ENCODE measurements at regions not wholly inside any gene's neighbourhood (a gene's known extent, or its start where the extent isn't known, plus 50 kb on each side); places are given as distances from the start of the nearest gene placed in this dataset.

DNA sequence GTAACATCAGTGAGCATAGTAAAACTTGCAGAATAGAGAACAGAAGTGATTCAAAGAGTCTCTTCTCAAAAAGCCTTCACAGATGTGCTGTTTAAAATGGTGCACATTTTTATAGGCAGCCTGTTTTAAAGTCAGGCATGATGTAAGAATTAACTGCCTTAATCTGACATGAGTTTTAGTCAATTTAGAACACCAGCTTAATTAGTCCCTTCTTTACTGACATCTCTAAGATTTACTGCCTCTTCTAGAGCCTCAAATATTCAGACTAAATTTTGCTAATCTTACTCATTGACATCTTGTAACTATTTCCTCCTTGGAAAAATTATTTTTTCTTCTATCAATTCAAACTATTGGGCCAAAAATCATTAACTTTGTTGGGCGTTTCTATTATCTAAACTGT is 782.5 kb downstream of the C12orf50 start:
- Histone ChIP-seq H2AFZ (ENCODE audit: control insufficient read depth, low read length) (no peak overlapping the region), H4K20me1 (ENCODE audit: control insufficient read depth, extremely low read depth, insufficient read depth, low read length) (no peaks in the 10 kb centered on the region), H3K4me2 (ENCODE audit: control insufficient read depth, extremely low read depth, insufficient read depth, low read depth, low read length) (no peak overlapping the region), H3K36me3 (ENCODE audit: control insufficient read depth in 2 of 2, extremely low read depth in 1 of 2, insufficient read depth in 2 of 2, low read length in 2 of 2) (no peaks in the 10 kb centered on the region), H3K9me3 (ENCODE audit: control insufficient read depth, low read depth, low read length) (no peaks in the 10 kb centered on the region), H3K27me3 (ENCODE audit: control insufficient read depth, extremely low read depth, insufficient read depth, low read length) (no peaks in the 10 kb centered on the region), H3K4me1 (ENCODE audit: control insufficient read depth, extremely low read depth, insufficient read depth, low read length) (no peaks in the 10 kb centered on the region), H3K79me2 (ENCODE audit: control insufficient read depth, insufficient read depth, low read length) (no peaks in the 10 kb centered on the region), H3K4me3 (ENCODE audit: control insufficient read depth in 2 of 3, extremely low read depth in 1 of 3, insufficient read depth in 2 of 3, low read depth in 1 of 3, low read length in 3 of 3) (no peak overlapping the region), H3K9me1 (ENCODE audit: control insufficient read depth, extremely low read depth, insufficient read depth, low read length) (no peaks in the 10 kb centered on the region), H3K9ac (ENCODE audit: control insufficient read depth, extremely low read depth, insufficient read depth, low read length) (no peak overlapping the region), H3K27ac (ENCODE audit: control insufficient read depth, insufficient read depth, low read length) (no peak overlapping the region)
- no peak for TF ChIP-seq EZH2 (IDR thresholded peaks at IDR 0.05; ENCODE audit: low read length)
- TF ChIP-seq, protein P1, sequence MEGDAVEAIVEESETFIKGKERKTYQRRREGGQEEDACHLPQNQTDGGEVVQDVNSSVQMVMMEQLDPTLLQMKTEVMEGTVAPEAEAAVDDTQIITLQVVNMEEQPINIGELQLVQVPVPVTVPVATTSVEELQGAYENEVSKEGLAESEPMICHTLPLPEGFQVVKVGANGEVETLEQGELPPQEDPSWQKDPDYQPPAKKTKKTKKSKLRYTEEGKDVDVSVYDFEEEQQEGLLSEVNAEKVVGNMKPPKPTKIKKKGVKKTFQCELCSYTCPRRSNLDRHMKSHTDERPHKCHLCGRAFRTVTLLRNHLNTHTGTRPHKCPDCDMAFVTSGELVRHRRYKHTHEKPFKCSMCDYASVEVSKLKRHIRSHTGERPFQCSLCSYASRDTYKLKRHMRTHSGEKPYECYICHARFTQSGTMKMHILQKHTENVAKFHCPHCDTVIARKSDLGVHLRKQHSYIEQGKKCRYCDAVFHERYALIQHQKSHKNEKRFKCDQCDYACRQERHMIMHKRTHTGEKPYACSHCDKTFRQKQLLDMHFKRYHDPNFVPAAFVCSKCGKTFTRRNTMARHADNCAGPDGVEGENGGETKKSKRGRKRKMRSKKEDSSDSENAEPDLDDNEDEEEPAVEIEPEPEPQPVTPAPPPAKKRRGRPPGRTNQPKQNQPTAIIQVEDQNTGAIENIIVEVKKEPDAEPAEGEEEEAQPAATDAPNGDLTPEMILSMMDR (optimal IDR thresholded peaks at IDR 0.05 in 1 of 3, IDR thresholded peaks at IDR 0.05 in 1 of 3, conservative IDR thresholded peaks at IDR 0.05 in 1 of 3; ENCODE audit: extremely low read depth in 1 of 3, insufficient read depth in 2 of 3, low read length in 3 of 3): no peak
- dilution Hi-C loops (cut with MboI; ENCODE audit: extremely low pct_ligation_motif_present, low sequenced_read_pairs): no loop called here
- no peak for FAIRE-seq
- no peak for DNase-seq (ENCODE audit: low read depth, low spot score)

- dilution Hi-C loops (cut with MboI; ENCODE audit: extremely low pct_ligation_motif_present, low sequenced_read_pairs): no loop called here
- no peak overlapping the region for H2AFZ ChIP-seq (ENCODE audit: control insufficient read depth, low read length)
- no peak for DNase-seq (ENCODE audit: low read depth, low spot score)
- no peak for FAIRE-seq
- no peak overlapping the region for H3K4me2 ChIP-seq (ENCODE audit: control insufficient read depth, extremely low read depth, insufficient read depth, low read depth, low read length)
- H3K4me3 ChIP-seq (ENCODE audit: control insufficient read depth in 2 of 3, extremely low read depth in 1 of 3, insufficient read depth in 2 of 3, low read depth in 1 of 3, low read length in 3 of 3): no peak overlapping the region
- H3K79me2 ChIP-seq (ENCODE audit: control insufficient read depth, insufficient read depth, low read length): no peaks in the 10 kb centered on the region
- H3K27ac ChIP-seq (ENCODE audit: control insufficient read depth, insufficient read depth, low read length): no peak overlapping the region
- TF ChIP-seq EZH2 (IDR thresholded peaks at IDR 0.05; ENCODE audit: low read length): no peak
- TF ChIP-seq, protein P1 (optimal IDR thresholded peaks at IDR 0.05 in 1 of 3, IDR thresholded peaks at IDR 0.05 in 1 of 3, conservative IDR thresholded peaks at IDR 0.05 in 1 of 3; ENCODE audit: extremely low read depth in 1 of 3, insufficient read depth in 2 of 3, low read length in 3 of 3): no peak
- H4K20me1 ChIP-seq (ENCODE audit: control insufficient read depth, extremely low read depth, insufficient read depth, low read length): no peaks in the 10 kb centered on the region
- no peaks in the 10 kb centered on the region for H3K9me1 ChIP-seq (ENCODE audit: control insufficient read depth, extremely low read depth, insufficient read depth, low read length)
- no peaks in the 10 kb centered on the region for H3K27me3 ChIP-seq (ENCODE audit: control insufficient read depth, extremely low read depth, insufficient read depth, low read length)
- no peaks in the 10 kb centered on the region for H3K9me3 ChIP-seq (ENCODE audit: control insufficient read depth, low read depth, low read length)
- no peaks in the 10 kb centered on the region for H3K36me3 ChIP-seq (ENCODE audit: control insufficient read depth in 2 of 2, extremely low read depth in 1 of 2, insufficient read depth in 2 of 2, low read length in 2 of 2)
- H3K4me1 ChIP-seq (ENCODE audit: control insufficient read depth, extremely low read depth, insufficient read depth, low read length): no peaks in the 10 kb centered on the region
- H3K9ac ChIP-seq (ENCODE audit: control insufficient read depth, extremely low read depth, insufficient read depth, low read length): no peak overlapping the region
Measured at GRCh38 chr12:87238466-87238865, 790.7 kb downstream of the C12orf50 start.

Measured in keratinocyte (primary cell).